ENCODE measurements at regions not wholly inside any gene's neighbourhood (a gene's known extent, or its start where the extent isn't known, plus 50 kb on each side); places are given as distances from the start of the nearest gene placed in this dataset.

DNA sequence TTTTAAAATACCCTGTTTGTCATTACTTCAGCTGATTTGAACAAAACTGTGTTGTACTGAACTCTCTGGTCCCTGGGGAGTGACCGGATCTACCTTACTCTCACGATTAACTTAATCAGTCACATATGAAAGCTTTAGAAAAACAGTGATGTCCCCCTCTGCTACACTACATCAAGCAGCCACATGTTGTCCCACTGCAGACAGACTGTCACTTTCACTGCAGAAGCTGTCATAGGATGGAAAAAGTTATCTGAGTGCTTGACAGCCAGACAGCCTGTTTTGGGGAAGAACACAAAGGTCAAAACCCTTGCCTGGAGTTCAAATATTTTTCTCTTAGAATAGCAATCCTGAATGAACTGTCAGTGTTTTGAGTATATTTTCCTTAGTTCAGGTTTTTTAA is 546.4 kb downstream of the DTWD2 start:
- 42 to 60% methylated on average over 2 of the region's 2 CpGs for WGBS, 2 donors
- Histone ChIP-seq H3K27ac (ENCODE audit: low read depth in 1 of 2, low read length in 2 of 2) (no peak overlapping the region), H3K9me3 (ENCODE audit: control insufficient read depth, low read length) (no peaks in the 10 kb centered on the region), H3K27me3 (ENCODE audit: control insufficient read depth in 1 of 2, insufficient read depth in 2 of 2, low read length in 1 of 2) (no peaks in the 10 kb centered on the region), H3K4me3 (ENCODE audit: low read length in 2 of 2) (no peak overlapping the region), H3K4me1 (ENCODE audit: control insufficient read depth in 1 of 2, insufficient read depth in 2 of 2, low read length in 2 of 2) (no peaks in the 10 kb centered on the region), H3K36me3 (ENCODE audit: control insufficient read depth in 1 of 2, insufficient read depth in 2 of 2, low read length in 1 of 2) (no peaks in the 10 kb centered on the region)
- intact Hi-C loops (cut with DNase I), result no loop called here
- DNase-seq (no peak), ATAC-seq (ENCODE audit: low FRiP score) (no peak)

DNA sequence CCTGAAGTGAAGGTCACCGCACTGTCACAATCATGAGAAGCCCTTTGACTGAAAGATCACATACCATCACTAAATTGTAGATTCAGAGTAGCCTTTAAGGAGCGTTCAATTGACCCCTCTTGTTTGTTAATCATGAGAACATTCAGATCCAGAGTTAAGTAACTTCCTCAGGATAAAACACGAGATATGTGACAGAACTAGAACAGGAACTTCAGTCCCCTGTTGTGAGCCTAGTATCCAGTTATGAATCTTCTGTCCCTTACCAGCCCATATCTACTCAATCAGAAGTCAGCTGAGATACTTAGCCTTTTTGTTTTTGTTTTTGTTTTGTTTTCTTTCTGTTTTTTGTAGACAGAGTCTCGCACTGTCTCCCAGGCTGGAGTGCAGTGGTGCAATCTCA is 547.3 kb downstream of the DTWD2 start:
- H3K27ac ChIP-seq (ENCODE audit: low read depth in 1 of 2, low read length in 2 of 2), result no peak overlapping the region
- H3K9me3 ChIP-seq (ENCODE audit: control insufficient read depth, low read length), result no peaks in the 10 kb centered on the region
- H3K4me3 ChIP-seq (ENCODE audit: low read length in 2 of 2), result no peak overlapping the region
- H3K27me3 ChIP-seq (ENCODE audit: control insufficient read depth in 1 of 2, insufficient read depth in 2 of 2, low read length in 1 of 2), result no peaks in the 10 kb centered on the region
- H3K36me3 ChIP-seq (ENCODE audit: control insufficient read depth in 1 of 2, insufficient read depth in 2 of 2, low read length in 1 of 2), result no peaks in the 10 kb centered on the region
- intact Hi-C loops (cut with DNase I), result no loop called here
- DNase-seq, result no peak
- no peak for ATAC-seq (ENCODE audit: low FRiP score)
- no peaks in the 10 kb centered on the region for H3K4me1 ChIP-seq (ENCODE audit: control insufficient read depth in 1 of 2, insufficient read depth in 2 of 2, low read length in 2 of 2)
- WGBS, 2 donors, result 81 to 89% methylated on average over 4 of the region's 4 CpGs

DNA sequence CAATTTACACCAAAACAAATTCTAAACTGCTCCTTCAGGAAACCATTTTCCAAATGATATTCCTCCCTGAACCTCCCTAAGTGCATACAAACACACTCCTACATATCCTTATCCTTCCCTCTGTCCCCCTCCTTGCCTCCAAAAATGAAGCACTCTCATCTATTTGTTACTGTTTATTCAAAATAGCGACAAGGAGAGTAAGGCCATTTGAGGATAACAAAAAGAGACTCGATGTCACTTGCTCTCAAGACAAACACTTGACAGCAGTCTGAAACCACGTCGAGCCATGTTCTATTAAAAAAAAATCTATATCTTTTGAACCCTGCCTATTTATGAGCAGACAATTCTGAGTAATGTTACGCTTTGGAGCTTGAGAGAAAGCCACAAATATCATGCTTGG is 547.9 kb downstream of the DTWD2 start:
- H3K36me3 ChIP-seq (ENCODE audit: control insufficient read depth in 1 of 2, insufficient read depth in 2 of 2, low read length in 1 of 2), result no peaks in the 10 kb centered on the region
- intact Hi-C loops (cut with DNase I), result no loop called here
- no peaks in the 10 kb centered on the region for H3K9me3 ChIP-seq (ENCODE audit: control insufficient read depth, low read length)
- no peaks in the 10 kb centered on the region for H3K4me1 ChIP-seq (ENCODE audit: control insufficient read depth in 1 of 2, insufficient read depth in 2 of 2, low read length in 2 of 2)
- H3K27me3 ChIP-seq (ENCODE audit: control insufficient read depth in 1 of 2, insufficient read depth in 2 of 2, low read length in 1 of 2), result no peaks in the 10 kb centered on the region
- H3K4me3 ChIP-seq (ENCODE audit: low read length in 2 of 2), result no peak overlapping the region
- 37 to 41% methylated on average over 5 of the region's 5 CpGs for WGBS, 2 donors
- DNase-seq (no peak), ATAC-seq (ENCODE audit: low FRiP score) (no peak)
- no peak overlapping the region for H3K27ac ChIP-seq (ENCODE audit: low read depth in 1 of 2, low read length in 2 of 2)

DNA sequence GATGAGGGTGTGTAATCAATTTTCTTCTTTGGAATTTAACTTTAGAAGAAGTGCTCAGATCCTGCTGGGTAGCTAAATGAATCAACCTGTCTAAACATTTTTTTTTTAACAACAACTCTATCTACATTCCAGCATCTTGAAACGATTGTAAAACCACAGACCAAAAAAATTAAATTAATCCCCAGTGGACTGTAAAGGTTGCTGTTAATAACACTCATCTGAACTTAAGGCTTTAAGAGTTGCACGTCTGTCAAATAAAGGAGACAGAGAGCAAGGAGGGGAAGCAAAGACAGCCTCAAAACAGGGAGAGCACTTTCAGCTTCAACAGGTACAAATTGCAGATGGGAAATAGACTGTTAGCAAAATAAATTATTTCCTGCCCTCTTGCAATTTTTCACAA is 548.5 kb downstream of the DTWD2 start:
- intact Hi-C loops (cut with DNase I), result no loop called here
- no peak overlapping the region for H3K27ac ChIP-seq (ENCODE audit: low read depth in 1 of 2, low read length in 2 of 2)
- WGBS, 2 donors, result 31 to 34% methylated on average over 2 of the region's 2 CpGs

DNA sequence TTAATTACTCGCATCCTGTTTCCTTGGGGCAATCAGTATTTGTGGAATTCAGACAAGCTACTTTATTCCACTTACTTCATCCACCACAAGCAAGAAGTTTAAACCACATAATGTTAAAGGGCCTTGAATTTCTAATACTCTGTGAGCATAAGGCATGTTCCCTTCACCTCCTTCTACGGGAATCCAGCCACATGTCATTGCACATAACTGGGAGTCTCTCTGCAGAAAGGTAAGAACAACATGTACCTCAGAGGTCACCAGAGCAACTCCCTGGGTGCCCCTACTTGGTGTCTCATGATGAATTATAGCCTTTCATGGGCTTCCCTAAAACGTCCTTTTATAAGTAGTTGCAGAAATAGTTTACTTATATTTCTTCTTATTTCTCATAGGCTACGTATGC is 553.2 kb downstream of the DTWD2 start:
- Histone ChIP-seq H3K4me3 (ENCODE audit: low read length in 2 of 2) (no peak overlapping the region), H3K27ac (ENCODE audit: low read depth in 1 of 2, low read length in 2 of 2) (no peak overlapping the region), H3K27me3 (ENCODE audit: control insufficient read depth in 1 of 2, insufficient read depth in 2 of 2, low read length in 1 of 2) (no peaks in the 10 kb centered on the region), H3K36me3 (ENCODE audit: control insufficient read depth in 1 of 2, insufficient read depth in 2 of 2, low read length in 1 of 2) (no peaks in the 10 kb centered on the region), H3K4me1 (ENCODE audit: control insufficient read depth in 1 of 2, insufficient read depth in 2 of 2, low read length in 2 of 2) (no peaks in the 10 kb centered on the region), H3K9me3 (ENCODE audit: control insufficient read depth, low read length) (no peaks in the 10 kb centered on the region)
- 72 to 85% methylated on average over 4 of the region's 4 CpGs for WGBS, 2 donors
- ATAC-seq (ENCODE audit: low FRiP score) (no peak), DNase-seq (no peak)
- intact Hi-C loops (cut with DNase I), result no loop called here

More for the DNA sequence above, 548.5 kb downstream of the DTWD2 start:
- DNase-seq, result no peak
- Histone ChIP-seq H3K4me1 (ENCODE audit: control insufficient read depth in 1 of 2, insufficient read depth in 2 of 2, low read length in 2 of 2) (no peaks in the 10 kb centered on the region), H3K27me3 (ENCODE audit: control insufficient read depth in 1 of 2, insufficient read depth in 2 of 2, low read length in 1 of 2) (no peaks in the 10 kb centered on the region), H3K4me3 (ENCODE audit: low read length in 2 of 2) (no peak overlapping the region), H3K36me3 (ENCODE audit: control insufficient read depth in 1 of 2, insufficient read depth in 2 of 2, low read length in 1 of 2) (no peaks in the 10 kb centered on the region), H3K9me3 (ENCODE audit: control insufficient read depth, low read length) (no peaks in the 10 kb centered on the region)
- no peak for ATAC-seq (ENCODE audit: low FRiP score)

DNA sequence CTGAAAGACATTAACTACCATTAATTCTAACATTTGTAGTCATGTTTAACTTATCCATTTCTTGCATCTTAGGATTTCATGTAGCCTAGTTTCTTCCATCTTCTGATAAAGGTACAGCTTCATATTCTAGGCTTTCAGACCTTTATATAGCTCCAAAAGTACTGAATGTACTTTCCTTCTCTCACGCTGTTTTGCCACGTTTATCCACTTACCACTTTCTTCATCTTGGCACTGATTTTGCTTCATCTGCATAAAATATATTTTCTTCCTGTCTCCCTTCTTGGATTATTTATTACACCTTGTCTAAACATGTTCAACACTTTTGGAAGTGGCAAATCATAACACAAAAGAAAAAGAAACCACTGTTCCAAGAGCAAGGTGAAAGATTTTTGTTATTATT is 553.8 kb downstream of the DTWD2 start:
- no peaks in the 10 kb centered on the region for H3K36me3 ChIP-seq (ENCODE audit: control insufficient read depth in 1 of 2, insufficient read depth in 2 of 2, low read length in 1 of 2)
- intact Hi-C loops (cut with DNase I), result no loop called here
- H3K4me1 ChIP-seq (ENCODE audit: control insufficient read depth in 1 of 2, insufficient read depth in 2 of 2, low read length in 2 of 2), result no peaks in the 10 kb centered on the region
- no peaks in the 10 kb centered on the region for H3K27me3 ChIP-seq (ENCODE audit: control insufficient read depth in 1 of 2, insufficient read depth in 2 of 2, low read length in 1 of 2)
- DNase-seq (no peak), ATAC-seq (ENCODE audit: low FRiP score) (no peak)
- H3K27ac ChIP-seq (ENCODE audit: low read depth in 1 of 2, low read length in 2 of 2), result no peak overlapping the region
- H3K4me3 ChIP-seq (ENCODE audit: low read length in 2 of 2), result no peak overlapping the region
- no peaks in the 10 kb centered on the region for H3K9me3 ChIP-seq (ENCODE audit: control insufficient read depth, low read length)
- 56 to 63% methylated on average over 2 of the region's 2 CpGs for WGBS, 2 donors

DNA sequence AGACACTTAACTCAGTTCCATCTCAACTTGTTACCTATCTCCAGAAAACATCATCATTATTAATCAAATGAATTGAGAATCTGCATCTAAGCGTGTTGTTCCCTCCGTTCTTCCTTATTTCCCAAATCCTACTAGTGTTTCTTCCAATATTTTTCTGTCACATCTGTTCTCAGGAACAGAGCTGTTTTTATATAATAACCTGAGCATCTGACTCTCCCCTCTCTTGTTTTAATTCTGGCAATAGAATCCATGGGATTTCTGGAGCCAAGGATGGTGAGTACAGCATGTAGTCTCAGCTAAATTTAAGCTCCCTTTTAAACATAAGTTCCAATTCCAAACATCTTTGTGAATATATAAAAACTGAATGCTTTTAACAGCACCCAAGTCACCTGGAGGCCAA is 558.3 kb downstream of the DTWD2 start:
- intact Hi-C loops (cut with DNase I), result no loop called here
- Histone ChIP-seq H3K27me3 (ENCODE audit: control insufficient read depth in 1 of 2, insufficient read depth in 2 of 2, low read length in 1 of 2) (no peaks in the 10 kb centered on the region), H3K4me3 (ENCODE audit: low read length in 2 of 2) (no peak overlapping the region), H3K27ac (ENCODE audit: low read depth in 1 of 2, low read length in 2 of 2) (no peak overlapping the region), H3K36me3 (ENCODE audit: control insufficient read depth in 1 of 2, insufficient read depth in 2 of 2, low read length in 1 of 2) (no peaks in the 10 kb centered on the region), H3K9me3 (ENCODE audit: control insufficient read depth, low read length) (no peaks in the 10 kb centered on the region), H3K4me1 (ENCODE audit: control insufficient read depth in 1 of 2, insufficient read depth in 2 of 2, low read length in 2 of 2) (no peaks in the 10 kb centered on the region)
- 97 to 100% methylated on average over 2 of the region's 2 CpGs for WGBS, 2 donors
- ATAC-seq (ENCODE audit: low FRiP score) (no peak), DNase-seq (no peak)

DNA sequence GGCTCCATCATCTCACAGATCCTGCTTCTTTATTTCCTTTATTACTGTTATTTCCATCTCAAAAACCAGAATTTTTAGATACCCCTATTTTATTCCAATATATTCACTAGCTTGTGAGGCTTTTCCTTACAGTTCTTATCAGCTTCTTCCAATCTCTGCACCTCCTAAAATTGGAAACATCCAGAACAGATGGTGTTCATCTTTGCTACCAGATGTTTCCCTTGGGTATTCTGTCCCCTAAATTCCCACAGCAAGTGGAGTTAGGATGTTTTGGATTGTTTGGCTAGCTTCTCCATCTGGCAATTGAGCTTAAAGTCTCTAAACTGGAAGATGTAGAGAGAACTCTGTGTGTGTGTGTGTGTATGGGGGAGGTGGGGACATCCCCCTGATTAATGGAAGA is 580.4 kb downstream of the DTWD2 start:
- Histone ChIP-seq H3K36me3 (ENCODE audit: control insufficient read depth in 1 of 2, insufficient read depth in 2 of 2, low read length in 1 of 2) (no peaks in the 10 kb centered on the region), H3K9me3 (ENCODE audit: control insufficient read depth, low read length) (no peaks in the 10 kb centered on the region), H3K4me1 (ENCODE audit: control insufficient read depth in 1 of 2, insufficient read depth in 2 of 2, low read length in 2 of 2) (peaks cover 0 to 3% of the 10 kb centered on the region in 2 donors), H3K27ac (ENCODE audit: low read depth in 1 of 2, low read length in 2 of 2) (no peak overlapping the region), H3K4me3 (ENCODE audit: low read length in 2 of 2) (no peak overlapping the region), H3K27me3 (ENCODE audit: control insufficient read depth in 1 of 2, insufficient read depth in 2 of 2, low read length in 1 of 2) (no peaks in the 10 kb centered on the region)
- intact Hi-C loops (cut with DNase I), result no loop called here
- ATAC-seq (ENCODE audit: low FRiP score), result no peak
- no peak for DNase-seq

DNA sequence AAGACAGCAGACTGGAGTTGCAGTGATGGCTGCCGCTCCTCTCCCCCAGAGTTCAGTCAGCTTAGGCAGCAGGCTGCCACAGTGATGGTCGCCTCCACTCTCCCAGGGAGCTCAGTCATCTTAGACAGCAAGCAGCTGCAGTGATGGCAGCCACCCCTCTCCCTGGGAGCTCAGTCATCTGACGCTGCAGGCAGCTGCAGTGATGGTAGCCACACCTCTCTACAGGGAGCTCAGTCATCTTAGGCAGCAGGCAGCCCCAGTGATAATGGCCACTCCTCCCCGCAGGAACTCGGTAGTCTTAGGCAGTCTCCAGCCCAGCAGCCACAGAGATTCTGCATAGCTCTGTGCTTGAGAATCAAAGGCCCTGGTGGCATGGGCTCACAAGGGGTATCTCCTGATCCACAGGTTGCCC is 582.7 kb downstream of the DTWD2 start:
- Histone ChIP-seq H3K27me3 (ENCODE audit: control insufficient read depth in 1 of 2, insufficient read depth in 2 of 2, low read length in 1 of 2) (no peaks in the 10 kb centered on the region), H3K36me3 (ENCODE audit: control insufficient read depth in 1 of 2, insufficient read depth in 2 of 2, low read length in 1 of 2) (no peaks in the 10 kb centered on the region), H3K27ac (ENCODE audit: low read depth in 1 of 2, low read length in 2 of 2) (no peak overlapping the region), H3K4me1 (ENCODE audit: control insufficient read depth in 1 of 2, insufficient read depth in 2 of 2, low read length in 2 of 2) (peaks cover 0 to 3% of the 10 kb centered on the region in 2 donors), H3K4me3 (ENCODE audit: low read length in 2 of 2) (no peak overlapping the region), H3K9me3 (ENCODE audit: control insufficient read depth, low read length) (no peaks in the 10 kb centered on the region)
- intact Hi-C loops (cut with DNase I), result no loop called here
- ATAC-seq (ENCODE audit: low FRiP score), result no peak
- DNase-seq, result no peak
- 76 to 77% methylated on average over 5 of the region's 5 CpGs for WGBS, 2 donors

All from aorta (tissue), 5 donors.